ENCODE measurements at regions not wholly inside any gene's neighbourhood (a gene's known extent, or its start where the extent isn't known, plus 50 kb on each side); places are given as distances from the start of the nearest gene placed in this dataset.
A peak's percentile ranks its signal among the peaks of the same experiment; 100 is the strongest.

- no peaks in the 10 kb centered on the region for H3K4me1 Mint-ChIP-seq
- no peak for DNase-seq
- H3K4me3 Mint-ChIP-seq: no peak overlapping the region
- H3K36me3 Mint-ChIP-seq (ENCODE audit: low read depth): no peaks in the 10 kb centered on the region
- intact Hi-C loops (cut with micrococcal nuclease): no loop called here
- H3K27me3 Mint-ChIP-seq: no peaks in the 10 kb centered on the region
- peaks cover 28% of the 10 kb centered on the region for H3K9me3 Mint-ChIP-seq
- H3K27ac Mint-ChIP-seq: no peak overlapping the region
Measured at GRCh38 chr9:108323615-108324014, 532.2 kb downstream of the ACTL7B start.

- DNase-seq: no peak
- intact Hi-C loops (cut with micrococcal nuclease): no loop called here
- Mint-ChIP-seq H3K4me3 (no peak overlapping the region), H3K4me1 (no peaks in the 10 kb centered on the region), H3K27ac (no peak overlapping the region), H3K9me3 (peaks cover 18% of the 10 kb centered on the region), H3K36me3 (ENCODE audit: low read depth) (no peaks in the 10 kb centered on the region), H3K27me3 (no peaks in the 10 kb centered on the region)
Measured at GRCh38 chr9:108322326-108323098, 533.3 kb downstream of the ACTL7B start.

- intact Hi-C loops (cut with micrococcal nuclease): no loop called here
- Mint-ChIP-seq H3K27ac (no peak overlapping the region), H3K36me3 (ENCODE audit: low read depth) (no peaks in the 10 kb centered on the region), H3K27me3 (no peaks in the 10 kb centered on the region), H3K9me3 (peaks cover 5% of the 10 kb centered on the region), H3K4me1 (no peaks in the 10 kb centered on the region), H3K4me3 (no peak overlapping the region)
- DNase-seq: no peak
Measured at GRCh38 chr9:108316630-108317029, 539.2 kb downstream of the ACTL7B start.

GRCh38 chr9:108316066-108316465 is 539.7 kb downstream of the ACTL7B start:
- Mint-ChIP-seq H3K4me1 (no peaks in the 10 kb centered on the region), H3K9me3 (peaks cover 5% of the 10 kb centered on the region), H3K27me3 (no peaks in the 10 kb centered on the region), H3K27ac (no peak overlapping the region), H3K4me3 (no peak overlapping the region), H3K36me3 (ENCODE audit: low read depth) (no peaks in the 10 kb centered on the region)
- intact Hi-C loops (cut with micrococcal nuclease): no loop called here
- peak; percentile 3 for DNase-seq

DNA sequence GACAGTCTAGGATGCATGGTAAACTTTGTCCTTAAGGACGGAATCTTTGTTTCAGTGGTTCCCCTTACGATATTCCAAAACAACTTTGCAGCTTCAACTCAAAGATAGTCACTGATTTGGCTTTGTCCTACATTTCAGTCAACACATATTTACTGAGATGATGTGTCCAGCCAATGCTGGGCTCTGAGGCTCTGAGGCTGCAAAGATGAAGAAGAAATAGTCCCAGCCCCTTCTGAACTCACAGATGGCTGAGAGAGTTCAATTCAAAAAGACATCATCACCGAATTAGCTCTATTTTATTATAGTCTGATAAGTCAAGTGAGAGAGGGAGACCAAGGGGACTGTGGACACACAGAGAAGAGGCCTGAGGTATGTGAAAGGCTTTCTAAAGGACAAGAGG is 544.0 kb downstream of the ACTL7B start:
- Mint-ChIP-seq H3K27ac (no peak overlapping the region), H3K36me3 (ENCODE audit: low read depth) (no peaks in the 10 kb centered on the region), H3K27me3 (no peaks in the 10 kb centered on the region), H3K4me1 (no peaks in the 10 kb centered on the region), H3K9me3 (no peaks in the 10 kb centered on the region), H3K4me3 (no peak overlapping the region)
- intact Hi-C loops (cut with micrococcal nuclease): no loop called here
- no peak for DNase-seq

DNA sequence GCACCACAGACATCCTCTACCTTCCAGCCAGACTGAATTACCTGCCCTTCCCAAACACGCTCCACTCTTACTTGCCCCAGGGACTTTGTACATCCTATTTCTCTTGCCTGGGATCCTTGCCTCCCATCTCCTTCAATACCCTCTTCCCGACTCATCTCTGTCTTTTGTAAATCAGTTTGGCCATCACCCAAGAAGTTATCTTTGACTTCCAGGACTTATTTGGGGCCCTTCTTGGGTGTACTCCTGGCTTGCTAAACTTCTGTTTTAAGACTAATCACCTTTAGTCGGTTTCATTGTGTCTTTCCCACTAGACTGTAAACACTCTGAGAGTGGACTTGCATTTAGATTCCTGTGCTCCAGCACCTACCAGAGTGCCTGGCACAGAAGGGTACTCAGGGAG is 545.6 kb downstream of the ACTL7B start:
- peak; percentile 30 for DNase-seq
- H3K36me3 Mint-ChIP-seq (ENCODE audit: low read depth): no peaks in the 10 kb centered on the region
- H3K27me3 Mint-ChIP-seq: no peaks in the 10 kb centered on the region
- H3K4me1 Mint-ChIP-seq: no peaks in the 10 kb centered on the region
- intact Hi-C loops (cut with micrococcal nuclease): no loop called here
- no peaks in the 10 kb centered on the region for H3K9me3 Mint-ChIP-seq
- H3K27ac Mint-ChIP-seq: no peak overlapping the region
- no peak overlapping the region for H3K4me3 Mint-ChIP-seq

DNA sequence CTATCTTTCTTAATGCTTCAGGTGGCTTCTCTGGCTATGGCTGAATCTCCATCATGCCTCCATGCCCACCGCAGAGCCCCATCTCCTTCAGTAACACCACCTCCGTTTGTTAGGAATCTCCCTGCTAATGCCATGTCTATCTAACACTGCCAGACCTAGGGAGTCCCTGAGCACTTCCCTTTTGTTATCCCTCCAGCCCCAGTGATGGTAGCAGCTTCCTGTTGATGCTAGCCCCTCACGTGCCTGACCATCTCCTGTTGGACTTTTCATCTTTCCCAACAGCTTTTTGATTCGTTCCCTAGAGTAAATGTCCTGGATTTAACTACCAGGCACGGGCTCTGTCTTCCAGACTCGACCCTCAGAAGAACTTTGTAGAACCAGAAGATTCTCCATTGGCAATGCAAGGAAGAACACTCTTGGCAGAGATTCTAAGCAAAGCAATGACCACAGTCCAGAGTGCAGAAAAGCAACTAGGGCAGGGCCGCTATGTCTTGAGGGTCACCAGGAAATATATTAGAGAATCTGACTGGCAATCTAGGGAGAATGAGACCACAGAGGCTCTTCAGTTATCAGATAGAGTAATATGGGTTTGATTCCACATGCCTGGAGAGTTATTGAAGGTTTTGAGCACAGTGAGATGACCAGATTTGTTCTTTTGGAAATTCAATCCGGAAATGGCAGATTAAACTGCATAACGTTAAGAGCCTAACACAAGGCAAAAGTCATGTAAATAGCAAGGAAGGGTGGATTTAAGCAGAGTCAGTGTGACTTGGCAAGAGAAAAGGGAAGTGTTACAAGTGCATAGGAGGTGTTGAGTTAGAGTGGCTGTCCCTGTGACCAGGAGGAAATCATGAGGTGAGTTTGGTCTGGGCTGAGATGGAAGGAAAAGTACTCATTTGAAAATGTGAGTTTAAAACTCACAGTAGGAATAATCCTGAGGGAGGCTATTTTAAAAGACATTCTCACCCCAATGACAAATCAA is 555.2 kb downstream of the ACTL7B start:
- H3K9me3 Mint-ChIP-seq: no peaks in the 10 kb centered on the region
- H3K27ac Mint-ChIP-seq: no peak overlapping the region
- intact Hi-C loops (cut with micrococcal nuclease): no loop called here
- H3K27me3 Mint-ChIP-seq: no peaks in the 10 kb centered on the region
- H3K4me1 Mint-ChIP-seq: no peaks in the 10 kb centered on the region
- H3K36me3 Mint-ChIP-seq (ENCODE audit: low read depth): no peaks in the 10 kb centered on the region
- H3K4me3 Mint-ChIP-seq: no peak overlapping the region
- DNase-seq: no peak

- no peaks in the 10 kb centered on the region for H3K27me3 Mint-ChIP-seq
- no peaks in the 10 kb centered on the region for H3K4me1 Mint-ChIP-seq
- H3K9me3 Mint-ChIP-seq: no peaks in the 10 kb centered on the region
- intact Hi-C loops (cut with micrococcal nuclease): no loop called here
- H3K4me3 Mint-ChIP-seq: no peak overlapping the region
- H3K36me3 Mint-ChIP-seq (ENCODE audit: low read depth): no peaks in the 10 kb centered on the region
- no peak for DNase-seq
- no peak overlapping the region for H3K27ac Mint-ChIP-seq
Measured at GRCh38 chr9:108297073-108297472, 558.7 kb downstream of the ACTL7B start.

GRCh38 chr9:108296056-108296455 is 559.7 kb downstream of the ACTL7B start:
- Mint-ChIP-seq H3K4me3 (no peak overlapping the region), H3K27ac (no peak overlapping the region), H3K36me3 (ENCODE audit: low read depth) (no peaks in the 10 kb centered on the region), H3K9me3 (no peaks in the 10 kb centered on the region), H3K4me1 (no peaks in the 10 kb centered on the region), H3K27me3 (no peaks in the 10 kb centered on the region)
- intact Hi-C loops (cut with micrococcal nuclease): no loop called here
- DNase-seq: no peak

- intact Hi-C loops (cut with micrococcal nuclease): no loop called here
- DNase-seq: no peak
- Mint-ChIP-seq H3K4me1 (no peaks in the 10 kb centered on the region), H3K4me3 (no peak overlapping the region), H3K36me3 (ENCODE audit: low read depth) (no peaks in the 10 kb centered on the region), H3K27me3 (no peaks in the 10 kb centered on the region), H3K27ac (no peak overlapping the region), H3K9me3 (no peaks in the 10 kb centered on the region)
Measured at GRCh38 chr9:108291586-108291932, 564.2 kb downstream of the ACTL7B start.

DNA sequence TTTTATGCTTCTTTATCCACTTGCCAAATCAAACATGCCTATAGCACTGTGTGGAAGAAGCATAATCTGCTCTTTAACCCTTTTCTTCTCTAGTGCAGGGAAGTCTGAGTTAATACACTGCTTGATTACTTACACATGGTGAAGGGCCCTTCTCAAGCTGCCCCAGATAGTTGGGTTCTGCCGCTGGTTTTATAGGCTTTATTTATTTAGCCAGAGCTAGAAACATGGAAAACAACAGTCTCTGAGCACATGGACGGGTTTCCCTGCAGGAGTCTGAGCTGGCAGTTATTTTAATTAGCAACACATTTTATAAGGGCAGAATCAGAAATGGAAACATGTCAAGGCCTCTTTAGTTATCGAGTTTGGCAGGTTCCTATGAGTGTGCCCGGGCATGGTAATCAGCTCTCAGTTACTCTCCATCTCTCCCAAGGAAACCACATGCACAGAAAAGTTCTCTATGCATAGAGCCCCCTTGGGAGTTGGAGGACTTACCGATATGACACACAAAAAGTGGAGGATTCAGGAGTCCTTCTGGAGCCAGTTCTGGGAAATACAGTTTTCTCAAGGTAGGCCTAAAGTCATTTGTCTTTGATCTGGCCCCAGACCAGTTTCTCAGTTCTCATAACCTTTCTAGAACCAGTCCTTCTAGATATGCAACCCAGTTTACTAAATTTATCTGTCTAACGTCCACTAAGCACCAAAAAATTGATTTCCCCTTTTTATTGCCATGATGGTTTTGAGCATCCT is 564.8 kb downstream of the ACTL7B start:
- intact Hi-C loops (cut with micrococcal nuclease): no loop called here
- Mint-ChIP-seq H3K4me1 (no peaks in the 10 kb centered on the region), H3K4me3 (no peak overlapping the region), H3K36me3 (ENCODE audit: low read depth) (no peaks in the 10 kb centered on the region), H3K27me3 (no peaks in the 10 kb centered on the region), H3K27ac (no peak overlapping the region), H3K9me3 (no peaks in the 10 kb centered on the region)
- no peak for DNase-seq

GRCh38 chr9:108286638-108287206 is 569.1 kb downstream of the ACTL7B start:
- Mint-ChIP-seq H3K9me3 (no peaks in the 10 kb centered on the region), H3K36me3 (ENCODE audit: low read depth) (no peaks in the 10 kb centered on the region), H3K4me3 (no peak overlapping the region), H3K27me3 (no peaks in the 10 kb centered on the region), H3K4me1 (no peaks in the 10 kb centered on the region), H3K27ac (no peak overlapping the region)
- DNase-seq: no peak
- intact Hi-C loops (cut with micrococcal nuclease): no loop called here

DNA sequence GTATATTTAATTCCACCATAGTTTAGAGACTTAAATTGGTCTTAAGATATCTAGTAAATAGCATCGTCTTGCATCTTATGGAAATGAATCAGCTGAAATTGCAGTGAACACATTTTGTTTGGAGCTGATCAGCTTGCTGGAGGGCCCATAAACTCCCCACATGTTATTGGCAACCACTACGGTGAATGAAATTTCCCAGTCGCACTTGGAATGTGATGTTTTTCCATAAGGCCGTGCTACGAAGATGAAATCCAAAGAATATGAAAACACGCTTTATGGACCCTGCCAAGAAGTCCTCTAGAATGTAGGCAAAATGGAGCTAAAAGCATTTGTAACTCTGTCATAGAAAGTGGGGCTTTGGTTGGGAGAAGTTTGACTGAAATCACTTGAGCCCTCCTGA is 572.1 kb downstream of the ACTL7B start:
- H3K27ac Mint-ChIP-seq: no peak overlapping the region
- H3K27me3 Mint-ChIP-seq: no peaks in the 10 kb centered on the region
- H3K4me1 Mint-ChIP-seq: no peaks in the 10 kb centered on the region
- intact Hi-C loops (cut with micrococcal nuclease): no loop called here
- DNase-seq: no peak
- no peaks in the 10 kb centered on the region for H3K9me3 Mint-ChIP-seq
- H3K36me3 Mint-ChIP-seq (ENCODE audit: low read depth): no peaks in the 10 kb centered on the region
- H3K4me3 Mint-ChIP-seq: no peak overlapping the region

- Mint-ChIP-seq H3K9me3 (no peaks in the 10 kb centered on the region), H3K4me1 (no peaks in the 10 kb centered on the region)
Measured at GRCh38 chr9:108282872-108283271, 572.9 kb downstream of the ACTL7B start.

More at GRCh38 chr9:108282872-108283271, 572.9 kb downstream of the ACTL7B start:
- intact Hi-C loops (cut with micrococcal nuclease): no loop called here
- DNase-seq: no peak
- no peaks in the 10 kb centered on the region for H3K36me3 Mint-ChIP-seq (ENCODE audit: low read depth)
- H3K4me3 Mint-ChIP-seq: no peak overlapping the region
- no peak overlapping the region for H3K27ac Mint-ChIP-seq
- no peaks in the 10 kb centered on the region for H3K27me3 Mint-ChIP-seq

All from activated CD4-positive, alpha-beta T cell treated with anti-CD3 and anti-CD28 coated beads, Interleukin-2, amount 10 ng/mL, durations not matched to agents 24 days and 14 days (primary cell).